NCI-H146 (cell line): ENCODE measurements at regions not wholly inside any gene's neighbourhood (a gene's known extent, or its start where the extent isn't known, plus 50 kb on each side); places are given as distances from the start of the nearest gene placed in this dataset.
"Not testable (repeated sequence)": the region's sequence is repeated elsewhere in the genome, so short reads cannot be mapped to it uniquely, and the experiment has no call there.

Source experiments
- DNase-seq: peaks from one replicate; lab custom pipeline; 2025; lab: John Stamatoyannopoulos, UW

GRCh38 chr4:164595751-164596150, 158.2 kb upstream of the SMIM31 start:
- DNase-seq = no peak

GRCh38 chr4:164596318-164596878, 157.5 kb upstream of the SMIM31 start:
- DNase-seq = no peak

- no peak for DNase-seq
These were observed 157.0 kb upstream of the SMIM31 start for GRCh38 chr4:164596927-164597326.

GRCh38 chr4:164601653-164602052, 152.3 kb upstream of the SMIM31 start:
- DNase-seq = no peak

- not testable (repeated sequence) for DNase-seq
These were observed 148.1 kb upstream of the SMIM31 start for GRCh38 chr4:164605791-164606190.

GRCh38 chr4:164606478-164606877, 147.5 kb upstream of the SMIM31 start:
- DNase-seq = no peak

- no peak for DNase-seq
These were observed 140.7 kb upstream of the SMIM31 start for GRCh38 chr4:164613256-164613655.

GRCh38 chr4:164613792-164614191, 140.1 kb upstream of the SMIM31 start:
- DNase-seq = no peak

- no peak for DNase-seq
These were observed 139.6 kb upstream of the SMIM31 start for GRCh38 chr4:164614329-164614728.

- DNase-seq = no peak
These were observed 138.9 kb upstream of the SMIM31 start for GRCh38 chr4:164614999-164615398.

GRCh38 chr4:164615964-164616363, 138.0 kb upstream of the SMIM31 start:
- DNase-seq = no peak

GRCh38 chr4:164616961-164617360, 137.0 kb upstream of the SMIM31 start:
- no peak for DNase-seq

GRCh38 chr4:164617426-164617825, 136.5 kb upstream of the SMIM31 start:
- no peak for DNase-seq

- DNase-seq = no peak
These were observed 136.0 kb upstream of the SMIM31 start for GRCh38 chr4:164617911-164618310.

GRCh38 chr4:164621886-164622521, 131.9 kb upstream of the SMIM31 start:
- DNase-seq = no peak

- no peak for DNase-seq
These were observed 130.8 kb upstream of the SMIM31 start for GRCh38 chr4:164623099-164623498.

GRCh38 chr4:164639001-164639400, 114.9 kb upstream of the SMIM31 start:
- no peak for DNase-seq

- no peak for DNase-seq
These were observed 105.6 kb upstream of the SMIM31 start for GRCh38 chr4:164648151-164648848.

GRCh38 chr4:164648849-164649212, 105.1 kb upstream of the SMIM31 start:
- no peak for DNase-seq

- DNase-seq = no peak
These were observed 94.2 kb upstream of the SMIM31 start for GRCh38 chr4:164659765-164660164.

- DNase-seq = not testable (repeated sequence)
These were observed 77.8 kb upstream of the SMIM31 start for GRCh38 chr4:164676152-164676551.

- no peak for DNase-seq
These were observed 70.9 kb upstream of the SMIM31 start for GRCh38 chr4:164683040-164683439.

- DNase-seq = no peak
These were observed 58.3 kb upstream of the SMIM31 start for GRCh38 chr4:164695650-164696049.

GRCh38 chr4:164700471-164700870, 53.5 kb upstream of the SMIM31 start:
- peak; percentile 15 for DNase-seq
